NCI-H345 (cell line): ENCODE measurements at regions not wholly inside any gene's neighbourhood (a gene's known extent, or its start where the extent isn't known, plus 50 kb on each side); places are given as distances from the start of the nearest gene placed in this dataset.
"Not testable (repeated sequence)": the region's sequence is repeated elsewhere in the genome, so short reads cannot be mapped to it uniquely, and the experiment has no call there.

Source experiments
- DNase-seq: peaks from one replicate; lab custom pipeline; 2025; lab: John Stamatoyannopoulos, UW

DNA sequence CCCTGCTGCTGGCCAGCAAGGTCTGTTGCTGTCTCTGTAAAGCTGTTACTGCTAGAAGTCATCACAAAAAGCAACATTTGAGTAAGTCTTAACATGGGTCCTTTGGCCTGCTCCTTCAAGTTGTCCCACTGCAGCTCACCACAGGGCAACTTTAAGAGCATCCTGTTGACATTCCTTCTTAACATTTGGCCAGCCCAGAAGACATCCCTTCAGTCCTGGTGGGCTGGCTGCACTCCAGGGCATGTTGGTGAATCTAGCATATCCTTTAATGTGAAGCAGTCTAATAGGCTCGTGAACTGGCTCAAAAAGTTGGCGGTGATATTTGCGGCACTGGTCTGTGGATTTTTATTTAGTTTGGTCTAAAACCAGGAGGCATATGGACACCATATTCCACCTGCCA lies 92.2 kb upstream of the MAML3 start:
- no peak for DNase-seq

DNA sequence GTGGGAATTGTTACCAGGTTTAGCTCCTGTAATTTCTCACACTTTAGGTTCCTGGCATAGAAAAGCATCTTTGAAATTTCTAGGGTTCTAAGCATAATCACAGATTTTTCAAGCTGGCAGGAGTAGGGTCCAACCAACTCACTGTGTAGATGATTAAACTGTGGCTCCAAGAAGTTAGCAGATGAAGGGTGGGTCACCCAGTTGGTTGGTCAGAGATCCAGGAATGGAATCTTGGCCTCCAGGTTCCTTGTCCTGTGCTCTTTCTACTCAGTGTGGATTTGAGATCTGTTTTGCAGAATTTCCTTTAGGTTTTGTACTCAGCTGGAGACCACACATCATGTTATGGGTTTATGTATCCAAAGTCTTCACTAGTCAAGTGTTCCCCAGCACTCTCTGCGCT lies 90.3 kb upstream of the MAML3 start:
- DNase-seq, result no peak

GRCh38 chr4:140243278-140243753 lies 89.3 kb upstream of the MAML3 start:
- DNase-seq, result peak; percentile 76

GRCh38 chr4:140242357-140243277 lies 88.6 kb upstream of the MAML3 start:
- no peak for DNase-seq

GRCh38 chr4:140240237-140240636 lies 86.3 kb upstream of the MAML3 start:
- no peak for DNase-seq

GRCh38 chr4:140239311-140239710 lies 85.3 kb upstream of the MAML3 start:
- peak; percentile 27 for DNase-seq

DNA sequence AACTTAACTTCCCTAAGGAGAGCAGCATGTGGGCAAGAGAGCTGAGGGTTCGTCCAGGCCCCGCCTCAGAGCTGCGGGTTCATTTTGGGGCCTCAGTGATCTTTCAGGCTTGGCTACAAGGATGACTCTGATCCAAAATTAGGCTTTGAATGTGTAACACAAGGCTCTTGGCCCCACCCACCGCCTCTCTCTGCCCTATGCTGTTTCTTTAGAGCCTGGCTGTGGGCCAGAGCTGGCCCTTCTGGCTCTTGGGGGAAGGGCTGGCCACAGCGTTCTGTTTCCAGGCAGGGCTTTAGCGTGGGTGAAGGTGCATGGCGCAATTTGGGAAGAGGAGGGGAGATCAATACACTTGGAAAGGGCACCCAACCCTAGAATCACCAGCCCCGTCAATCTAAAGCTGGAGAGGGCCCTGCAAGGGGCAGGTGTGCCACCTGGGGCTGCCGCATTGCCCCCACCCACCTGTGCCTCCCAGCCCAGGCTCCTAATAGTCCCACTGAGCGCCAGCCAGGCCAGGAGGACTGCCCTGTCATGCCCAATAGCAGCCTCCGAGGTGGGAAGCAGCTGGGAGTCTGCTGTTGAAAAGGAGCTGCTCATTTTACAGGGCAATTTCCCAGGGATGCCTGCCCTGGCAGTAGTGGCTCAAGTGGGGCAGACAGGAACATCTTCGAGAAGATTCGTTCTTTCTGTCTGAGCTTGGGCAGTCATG lies 84.5 kb upstream of the MAML3 start:
- peak; percentile 89 for DNase-seq

- DNase-seq, result peak; percentile 93
These were observed 83.8 kb upstream of the MAML3 start for GRCh38 chr4:140237616-140238350.

DNA sequence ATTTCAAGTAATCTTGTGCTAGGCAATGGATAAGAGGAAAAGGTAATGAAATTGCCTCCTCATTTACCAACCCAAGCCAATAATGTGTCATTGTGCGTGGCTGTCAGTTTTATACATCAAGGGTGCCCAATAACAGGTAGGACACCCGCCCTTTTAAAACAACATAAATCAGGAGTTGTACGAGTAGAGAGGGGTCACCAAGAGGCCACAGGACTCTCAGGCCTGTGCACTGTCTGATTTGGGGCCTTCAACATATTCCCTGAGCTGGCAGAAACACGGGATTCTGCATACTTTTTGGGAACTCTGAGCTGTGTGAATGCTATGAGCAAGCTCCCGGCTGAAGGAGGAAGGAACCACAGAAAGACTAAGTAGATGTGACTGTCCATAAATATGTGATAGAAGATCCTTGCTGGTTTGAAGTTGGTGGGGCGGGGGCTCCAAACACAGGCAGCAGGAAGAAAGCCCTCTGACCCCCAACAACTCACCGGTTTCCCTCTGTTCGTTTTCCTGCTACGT lies 82.7 kb upstream of the MAML3 start:
- no peak for DNase-seq

DNA sequence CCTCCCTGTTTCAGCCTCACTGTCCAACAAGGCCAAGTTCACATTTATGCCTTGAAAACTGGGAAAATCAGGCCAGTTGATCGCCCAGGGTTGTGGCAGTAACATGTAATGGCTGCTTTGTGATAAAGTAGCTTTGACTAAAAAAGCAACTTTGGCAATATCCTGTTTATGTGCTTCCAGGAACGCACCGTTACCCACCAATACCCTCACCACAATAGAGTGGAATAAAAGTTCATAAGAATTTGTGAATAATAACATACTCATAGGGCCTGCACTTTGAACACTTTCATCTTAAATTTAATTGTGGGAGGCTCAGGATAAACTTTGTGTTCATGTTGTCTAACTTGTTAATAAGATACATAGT lies 80.7 kb upstream of the MAML3 start:
- no peak for DNase-seq

- DNase-seq, result no peak
These were observed 80.1 kb upstream of the MAML3 start for GRCh38 chr4:140233791-140234696.

DNA sequence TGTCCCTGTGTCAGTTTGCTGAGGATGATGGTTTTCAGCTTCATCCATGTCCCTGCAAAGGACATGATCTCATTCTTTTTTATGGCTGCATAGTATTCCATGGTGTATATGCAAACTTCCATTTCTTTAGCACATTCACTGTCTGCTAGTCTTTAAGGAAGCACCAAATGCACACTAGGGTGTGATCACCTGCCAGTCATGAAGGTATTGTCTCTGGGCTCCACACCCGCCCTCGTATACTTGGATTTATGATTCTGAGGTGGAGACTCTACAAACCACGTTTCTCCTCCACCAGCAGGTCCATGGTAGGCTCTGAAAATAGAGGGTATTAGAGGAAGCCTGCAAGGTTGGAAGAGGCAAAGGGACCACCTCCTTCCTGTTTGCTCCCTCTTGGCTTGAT lies 75.9 kb upstream of the MAML3 start:
- no peak for DNase-seq

DNA sequence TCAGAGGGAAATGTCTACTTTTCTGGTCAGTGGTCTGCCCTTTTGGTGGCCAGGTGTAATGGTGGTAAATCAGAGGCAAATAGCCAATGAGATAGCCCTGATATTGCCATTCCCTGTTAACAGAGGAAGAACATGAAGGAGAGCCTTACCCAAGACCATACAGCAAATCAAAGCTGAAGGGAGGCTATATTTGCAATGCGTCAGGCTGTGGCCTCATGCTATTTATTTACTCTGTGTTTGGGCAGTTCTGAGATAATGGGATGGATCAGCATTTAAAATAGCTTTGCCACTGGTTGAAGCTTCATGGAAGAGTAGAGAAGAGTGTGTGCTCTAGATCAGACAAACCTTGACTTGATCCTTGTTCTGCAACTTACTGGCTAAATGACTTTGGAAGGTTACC lies 73.3 kb upstream of the MAML3 start:
- DNase-seq, result no peak

DNA sequence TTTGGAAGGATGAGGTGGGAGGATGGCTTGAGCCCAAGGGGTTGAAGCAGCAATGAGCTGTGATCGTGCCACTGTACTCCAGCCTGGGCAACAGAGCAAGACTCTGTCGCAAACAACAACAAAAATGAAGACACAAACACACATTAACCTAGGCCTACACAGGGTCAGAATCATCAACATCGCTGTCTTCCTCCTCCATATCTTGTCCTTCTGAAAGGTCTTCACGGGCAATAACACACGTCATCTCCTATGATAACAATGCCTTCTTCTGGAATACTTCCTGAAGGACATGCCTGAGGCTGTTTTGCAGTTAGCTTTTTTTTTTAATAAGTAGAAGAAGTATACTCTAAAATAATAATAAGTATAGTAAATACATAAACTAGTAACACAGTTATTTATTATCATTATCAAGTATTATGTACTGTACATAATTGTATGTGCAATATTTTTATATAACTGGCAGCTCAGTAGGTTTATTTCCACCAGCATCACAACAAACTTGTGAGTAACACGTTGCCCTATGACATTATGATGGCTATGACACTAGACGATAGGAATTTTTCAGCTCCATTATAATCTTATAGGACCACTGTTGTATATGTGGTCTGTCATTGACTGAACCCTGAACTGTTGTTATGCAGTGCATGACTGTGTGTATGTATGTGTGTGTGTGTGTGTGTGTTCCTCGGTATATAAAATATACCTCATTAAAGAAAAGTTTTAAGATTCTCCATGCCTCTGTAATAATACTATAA lies 69.2 kb upstream of the MAML3 start:
- no peak for DNase-seq

- no peak for DNase-seq
These were observed 68.2 kb upstream of the MAML3 start for GRCh38 chr4:140222171-140222570.

GRCh38 chr4:140220058-140220457 lies 66.1 kb upstream of the MAML3 start:
- no peak for DNase-seq

DNA sequence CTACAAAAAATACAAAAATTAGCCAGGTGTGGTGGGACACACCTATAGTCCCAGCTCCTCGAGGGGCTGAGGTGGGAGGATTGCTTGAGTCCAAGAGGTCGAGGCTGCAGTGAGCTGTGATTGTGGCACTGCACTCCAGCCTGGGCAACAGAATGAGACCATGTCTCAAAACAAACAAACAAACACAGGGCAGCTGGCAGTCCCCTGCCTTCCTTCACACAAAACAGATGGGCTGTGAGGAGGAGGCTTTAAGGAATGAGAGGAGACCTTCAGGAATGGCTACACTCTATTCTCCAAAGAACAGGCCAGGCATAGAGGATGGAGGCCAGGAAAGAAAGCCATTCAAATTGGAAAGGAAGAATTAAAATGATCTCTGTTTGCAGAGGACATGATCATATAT lies 65.6 kb upstream of the MAML3 start:
- DNase-seq, result no peak

DNA sequence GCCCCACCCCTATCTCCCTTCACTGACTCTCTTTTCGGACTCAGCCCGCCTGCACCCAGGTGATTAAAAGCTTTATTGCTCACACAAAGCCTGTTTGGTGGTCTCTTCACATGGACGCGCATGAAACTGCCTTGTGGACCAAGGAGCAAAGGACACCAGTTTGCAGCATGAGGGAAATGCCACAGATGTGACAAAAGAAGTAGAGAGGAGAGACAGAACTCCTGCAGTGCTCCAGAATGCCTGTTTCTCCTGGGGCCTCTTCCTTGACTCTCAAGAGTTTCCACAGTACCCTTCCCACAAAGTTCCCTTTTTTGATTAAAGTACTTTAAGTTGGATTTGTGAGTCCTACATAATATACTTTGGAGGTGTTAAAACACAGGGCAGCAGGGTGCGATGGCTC lies 65.1 kb upstream of the MAML3 start:
- not testable (repeated sequence) for DNase-seq

DNA sequence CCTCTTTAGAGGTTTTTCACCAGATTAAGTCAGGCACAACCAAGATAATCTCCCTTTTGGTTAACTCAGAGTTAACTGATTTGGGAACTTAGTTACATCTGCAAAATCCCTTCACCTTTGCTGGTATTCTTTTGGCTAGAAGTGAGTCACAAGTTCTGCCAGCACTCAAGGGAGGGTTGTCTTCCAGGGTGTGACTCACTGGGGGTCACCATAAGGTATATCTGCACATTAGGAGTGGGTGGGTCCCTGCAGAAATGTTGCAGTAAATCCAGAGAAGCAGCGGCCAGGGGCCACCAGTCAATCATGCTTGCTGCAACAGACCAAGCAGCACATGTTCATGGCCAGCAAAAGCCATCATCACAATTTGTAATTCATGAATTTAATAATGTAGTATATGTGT lies 59.8 kb upstream of the MAML3 start:
- no peak for DNase-seq

GRCh38 chr4:140213116-140213515 lies 59.1 kb upstream of the MAML3 start:
- DNase-seq, result no peak

- DNase-seq, result no peak
These were observed 58.7 kb upstream of the MAML3 start for GRCh38 chr4:140212646-140213045.
